GM21381 (cell line): ENCODE measurements at regions not wholly inside any gene's neighbourhood (a gene's known extent, or its start where the extent isn't known, plus 50 kb on each side); places are given as distances from the start of the nearest gene placed in this dataset.
"Not testable (repeated sequence)": the region's sequence is repeated elsewhere in the genome, so short reads cannot be mapped to it uniquely, and the experiment has no call there.

Source experiments
- ATAC-seq: cut with Tn5 transposase; IDR thresholded peaks from one replicate; pipeline ENCODE4 v1.9.1; 2021; ENCODE audit warnings: mild to moderate bottlenecking, moderate library complexity; ENCODE audit not compliant: unreplicated experiment

GRCh38 chr3:152619691-152620090, 215.2 kb upstream of the P2RY1 start:
- no peak for ATAC-seq

DNA sequence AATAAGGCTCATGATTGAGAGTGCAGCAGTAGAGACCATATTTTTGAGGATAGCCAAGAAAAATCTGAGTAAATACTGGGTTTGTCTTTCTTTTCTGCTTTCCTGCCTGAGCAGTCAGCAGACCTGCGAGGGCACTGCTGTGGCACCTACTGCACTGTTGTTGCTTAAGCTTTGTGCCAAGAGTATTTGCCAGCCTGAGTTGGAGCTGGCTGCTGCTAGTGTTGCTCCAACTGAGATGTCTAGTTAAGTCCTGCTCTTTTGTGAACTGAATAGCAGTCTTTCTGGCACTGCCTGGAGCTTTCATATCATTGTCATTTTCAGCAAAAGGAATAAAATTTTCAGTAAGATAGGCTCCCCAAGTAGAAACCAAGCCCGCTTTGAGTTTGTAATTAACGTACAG, 214.5 kb upstream of the P2RY1 start:
- ATAC-seq = no peak

GRCh38 chr3:152621006-152621868, 213.7 kb upstream of the P2RY1 start:
- no peak for ATAC-seq

DNA sequence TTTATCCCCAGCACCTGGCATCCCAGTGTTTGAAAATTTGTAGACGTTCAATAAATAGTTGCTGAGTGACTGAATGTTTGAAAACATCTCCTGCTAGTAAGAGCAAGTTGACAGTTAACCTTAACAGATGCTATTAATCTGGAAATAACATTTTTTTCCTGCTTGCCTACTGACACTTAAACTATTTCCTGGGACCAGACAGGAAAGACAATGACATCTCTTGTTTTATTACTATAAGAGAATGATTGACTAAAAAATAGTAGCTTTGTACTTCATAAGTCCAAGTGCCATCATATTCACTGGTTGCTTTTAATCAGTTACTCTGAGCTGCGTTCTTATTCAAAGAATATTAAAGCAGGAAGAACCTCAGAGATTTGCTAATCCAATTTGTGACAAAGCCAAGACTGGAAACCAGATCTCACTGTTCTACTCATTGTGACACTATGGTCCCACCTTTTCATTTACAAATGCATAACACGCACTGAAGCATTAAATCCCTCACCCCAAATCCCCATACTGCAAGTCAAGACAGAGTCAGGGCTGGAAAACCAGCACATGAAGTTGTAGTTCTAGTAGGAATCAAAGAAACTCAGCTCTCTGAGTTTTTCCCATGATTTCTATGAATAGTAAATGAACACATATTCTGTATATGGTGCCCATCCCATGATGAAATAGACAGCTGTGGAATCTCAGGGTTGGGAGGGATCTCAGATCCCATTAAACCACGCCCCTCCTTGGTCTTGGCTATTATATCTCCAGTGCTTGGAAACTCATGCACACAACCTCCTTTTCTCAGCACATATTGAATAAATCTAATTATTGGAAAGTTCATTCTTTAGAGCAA, 212.7 kb upstream of the P2RY1 start:
- ATAC-seq = no peak

DNA sequence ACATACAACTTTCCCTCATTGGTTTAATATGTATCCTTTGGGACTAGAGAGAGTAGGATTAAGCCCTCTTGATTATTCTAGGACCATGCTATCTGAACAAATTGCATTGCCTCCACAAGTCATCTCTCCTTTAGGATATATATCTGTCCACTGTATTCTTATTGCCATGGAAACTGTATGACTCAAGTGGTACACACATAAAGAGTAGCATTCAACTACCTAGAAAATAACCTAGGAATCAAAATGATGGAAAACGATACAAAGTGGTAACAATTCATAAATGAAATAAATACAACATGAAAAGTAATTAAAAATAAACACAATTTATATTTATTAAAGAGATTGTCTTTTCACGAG, 212.1 kb upstream of the P2RY1 start:
- ATAC-seq = no peak

- ATAC-seq = no peak
Measured at GRCh38 chr3:152623286-152623911, 211.5 kb upstream of the P2RY1 start.

GRCh38 chr3:152626226-152626625, 208.7 kb upstream of the P2RY1 start:
- ATAC-seq = no peak

DNA sequence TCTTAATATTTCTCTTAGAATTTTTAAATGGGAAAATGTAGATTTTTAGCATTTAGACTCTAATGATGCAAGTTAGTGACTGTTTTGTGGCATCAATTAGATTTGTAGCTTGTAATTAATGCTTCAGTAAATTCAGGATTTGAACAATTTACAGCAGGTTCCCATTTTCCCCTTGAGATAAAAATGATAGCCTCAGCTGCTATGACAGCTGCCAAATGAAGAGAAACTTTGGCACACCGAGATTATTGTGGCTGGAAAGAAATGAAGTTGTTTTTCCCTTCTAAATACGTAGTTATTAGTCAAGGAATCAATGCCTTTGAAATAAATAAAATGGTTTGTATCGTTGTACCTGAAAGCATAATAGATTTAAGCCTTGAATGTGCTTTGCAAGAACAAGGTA, 206.4 kb upstream of the P2RY1 start:
- no peak for ATAC-seq

DNA sequence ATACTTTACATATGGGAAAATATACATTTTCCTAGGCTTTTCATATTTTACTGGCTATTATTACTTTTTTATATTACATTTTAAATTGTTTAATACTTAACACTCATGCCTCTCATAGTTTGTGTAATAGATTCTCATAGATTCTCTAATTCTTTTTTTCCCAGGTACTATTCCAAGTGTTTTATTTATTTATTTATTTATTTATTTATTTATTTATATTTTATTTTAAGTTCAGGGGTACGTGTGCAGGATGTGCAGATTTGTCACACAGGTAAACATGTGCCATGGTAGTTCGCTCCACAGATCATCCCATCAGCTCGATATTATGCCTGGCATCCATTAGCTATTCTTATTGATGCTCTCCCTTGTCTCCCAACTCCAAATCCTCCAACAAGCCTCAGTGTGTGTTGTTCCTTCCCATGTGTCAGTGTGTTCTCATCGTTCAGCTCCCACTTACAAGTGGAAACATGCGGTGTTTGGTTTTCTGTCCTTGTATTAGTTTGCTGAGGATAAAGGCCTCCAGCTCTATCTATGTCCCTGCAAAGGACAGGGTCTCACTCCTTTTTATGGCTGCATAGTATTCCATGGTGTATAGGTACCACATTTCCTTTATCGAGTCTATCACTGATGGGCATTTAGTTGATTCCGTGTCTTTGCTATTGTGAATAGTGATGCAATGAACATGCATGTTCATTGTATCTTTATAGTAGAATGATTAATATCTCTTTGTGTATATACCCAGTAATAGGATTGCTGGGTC, 205.4 kb upstream of the P2RY1 start:
- ATAC-seq = no peak

- no peak for ATAC-seq
Measured at GRCh38 chr3:152635389-152635788, 199.5 kb upstream of the P2RY1 start.

GRCh38 chr3:152636651-152637050, 198.3 kb upstream of the P2RY1 start:
- no peak for ATAC-seq

GRCh38 chr3:152638214-152638613, 196.7 kb upstream of the P2RY1 start:
- no peak for ATAC-seq

- ATAC-seq = no peak
Measured at GRCh38 chr3:152638707-152639450, 196.1 kb upstream of the P2RY1 start.

DNA sequence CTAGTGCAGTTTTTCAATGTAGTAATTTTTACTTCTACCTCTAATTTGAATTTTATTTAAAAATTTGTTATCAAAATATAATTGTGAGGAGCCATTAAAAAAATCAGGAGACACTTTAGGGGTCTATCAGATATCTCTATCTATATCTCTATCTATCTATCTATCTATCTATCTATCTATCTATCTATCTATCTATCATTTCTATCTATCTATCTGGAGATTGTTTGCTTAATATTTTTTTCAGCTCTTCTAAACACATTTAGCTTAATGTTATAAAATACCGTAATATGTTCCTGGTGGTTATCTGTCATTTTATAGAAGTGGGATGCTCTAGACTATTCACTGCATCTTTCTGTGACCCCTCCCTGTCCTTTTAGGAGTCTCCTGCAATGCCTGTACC, 193.7 kb upstream of the P2RY1 start:
- no peak for ATAC-seq

DNA sequence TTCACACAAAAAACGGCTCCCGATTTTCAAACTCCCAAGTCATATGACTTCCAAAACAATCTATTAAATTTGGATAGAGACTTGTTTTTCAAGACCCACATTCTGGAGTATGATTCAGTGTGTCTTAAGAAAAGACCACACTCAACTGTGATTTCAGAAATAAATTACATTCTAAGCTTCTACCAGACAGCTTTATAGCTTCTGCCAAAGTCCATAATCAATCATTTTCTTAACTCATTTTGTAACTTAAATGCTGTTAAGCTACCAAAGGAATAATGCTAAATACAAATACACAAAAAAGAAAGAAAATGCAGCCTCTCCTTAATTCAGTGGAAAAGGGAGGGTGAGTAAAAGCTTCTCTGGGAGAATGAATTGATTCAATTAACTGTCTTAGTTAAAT, 192.3 kb upstream of the P2RY1 start:
- no peak for ATAC-seq

- no peak for ATAC-seq
Measured at GRCh38 chr3:152644478-152644877, 190.5 kb upstream of the P2RY1 start.

DNA sequence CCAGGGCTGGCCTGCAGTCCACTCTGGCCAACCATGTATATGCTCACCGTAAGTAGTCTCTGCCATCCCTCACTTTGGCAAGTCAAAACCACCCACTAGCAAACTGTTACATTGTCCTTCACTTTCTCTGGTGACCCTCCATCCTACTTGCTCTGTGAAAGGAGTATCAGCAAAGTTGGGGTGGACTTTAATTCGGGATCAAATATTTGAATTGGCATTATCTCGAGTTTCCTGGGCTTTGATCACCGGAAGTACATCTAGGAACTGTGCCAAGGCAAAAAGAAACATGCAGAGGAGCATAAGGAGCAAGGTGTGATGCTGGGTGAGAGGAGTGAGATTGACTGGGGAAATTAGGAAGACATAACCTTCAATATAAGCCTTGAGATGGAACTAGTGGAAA, 188.9 kb upstream of the P2RY1 start:
- no peak for ATAC-seq

- no peak for ATAC-seq
Measured at GRCh38 chr3:152650177-152650576, 184.8 kb upstream of the P2RY1 start.

DNA sequence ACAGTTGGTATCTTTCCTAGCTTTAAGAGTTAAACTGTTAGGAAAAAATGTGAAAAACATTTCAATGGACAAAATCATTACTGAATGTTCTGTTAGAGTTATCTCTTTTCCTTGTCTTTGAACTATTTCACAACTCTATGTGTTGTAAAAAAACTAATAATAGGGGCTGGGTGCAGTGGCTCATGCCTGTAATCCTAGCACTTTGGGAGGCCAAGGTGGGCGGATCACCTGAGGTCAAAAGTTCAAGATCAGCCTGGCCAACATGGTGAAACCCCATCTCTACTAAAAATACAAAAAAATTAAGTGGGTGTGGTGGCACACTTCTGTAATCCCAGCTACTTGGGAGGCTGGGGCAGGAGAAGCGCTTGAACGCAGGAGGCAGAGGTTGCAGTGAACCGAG, 184.0 kb upstream of the P2RY1 start:
- ATAC-seq = not testable (repeated sequence)

GRCh38 chr3:152656214-152656971, 178.5 kb upstream of the P2RY1 start:
- ATAC-seq = no peak
